ENCODE measurements at regions not wholly inside any gene's neighbourhood (a gene's known extent, or its start where the extent isn't known, plus 50 kb on each side); places are given as distances from the start of the nearest gene placed in this dataset.

GRCh38 chr14:65860956-65861611 is 448.6 kb downstream of the FUT8 start:
- no peaks in the 10 kb centered on the region for H3K27me3 ChIP-seq (ENCODE audit: control insufficient read depth, insufficient read depth, low read length, poor library complexity, severe bottlenecking)
- Mint-ChIP-seq H3K4me1 (peaks cover 21% of the 10 kb centered on the region), H3K4me3 (no peak overlapping the region), H3K9me3 (peaks cover 23% of the 10 kb centered on the region), H3K27ac (no peak overlapping the region), H3K36me3 (ENCODE audit: low read depth) (peaks cover 3% of the 10 kb centered on the region), H3K27me3 (ENCODE audit: insufficient read depth) (peaks cover 11% of the 10 kb centered on the region)
- WGBS, 2 experiments (ENCODE audit: insufficient coverage in 1 of 2, insufficient read length in 1 of 2), result 89 to 92% methylated on average over 4 to 5 of the region's 5 CpGs
- H3K27ac ChIP-seq (ENCODE audit: low read depth, low read length), result no peak overlapping the region
- H3K4me3 ChIP-seq (ENCODE audit: low read length), result no peak overlapping the region
- TF ChIP-seq CTCF (conservative IDR thresholded peaks at IDR 0.05), result no peak
- H3K4me1 ChIP-seq (ENCODE audit: control insufficient read depth, insufficient read depth, low read length), result no peaks in the 10 kb centered on the region
- H3K9me3 ChIP-seq (ENCODE audit: control insufficient read depth, low read length), result peaks cover 6% of the 10 kb centered on the region
- no peak overlapping the region for H3K9ac ChIP-seq (ENCODE audit: extremely low read depth, low read length, poor library complexity, severe bottlenecking)
- no peaks in the 10 kb centered on the region for H3K36me3 ChIP-seq (ENCODE audit: control insufficient read depth, insufficient read depth, low read length)
- no peak for DNase-seq

GRCh38 chr14:65864549-65864948 is 452.0 kb downstream of the FUT8 start:
- H3K27ac ChIP-seq (ENCODE audit: low read depth, low read length), result no peak overlapping the region
- no peak for TF ChIP-seq CTCF (conservative IDR thresholded peaks at IDR 0.05)
- H3K9me3 ChIP-seq (ENCODE audit: control insufficient read depth, low read length), result peaks cover 6% of the 10 kb centered on the region
- WGBS, 2 experiments (ENCODE audit: insufficient coverage in 1 of 2, insufficient read length in 1 of 2), result 83 to 93% methylated on average over 4 of the region's 4 CpGs
- no peak overlapping the region for H3K4me3 ChIP-seq (ENCODE audit: low read length)
- peaks cover 12% of the 10 kb centered on the region for H3K9me3 Mint-ChIP-seq
- peaks cover 21% of the 10 kb centered on the region for H3K4me1 Mint-ChIP-seq
- no peaks in the 10 kb centered on the region for H3K36me3 ChIP-seq (ENCODE audit: control insufficient read depth, insufficient read depth, low read length)
- no peaks in the 10 kb centered on the region for H3K4me1 ChIP-seq (ENCODE audit: control insufficient read depth, insufficient read depth, low read length)
- H3K27me3 Mint-ChIP-seq (ENCODE audit: insufficient read depth), result peaks cover 6% of the 10 kb centered on the region
- DNase-seq, result no peak
- H3K4me3 Mint-ChIP-seq, result no peak overlapping the region
- H3K9ac ChIP-seq (ENCODE audit: extremely low read depth, low read length, poor library complexity, severe bottlenecking), result no peak overlapping the region
- H3K27me3 ChIP-seq (ENCODE audit: control insufficient read depth, insufficient read depth, low read length, poor library complexity, severe bottlenecking), result no peaks in the 10 kb centered on the region
- no peaks in the 10 kb centered on the region for H3K36me3 Mint-ChIP-seq (ENCODE audit: low read depth)
- no peak overlapping the region for H3K27ac Mint-ChIP-seq

GRCh38 chr14:65864984-65865383 is 452.5 kb downstream of the FUT8 start:
- TF ChIP-seq CTCF (conservative IDR thresholded peaks at IDR 0.05), result no peak
- Mint-ChIP-seq H3K36me3 (ENCODE audit: low read depth) (no peaks in the 10 kb centered on the region), H3K9me3 (peaks cover 11% of the 10 kb centered on the region), H3K4me3 (no peak overlapping the region), H3K27me3 (ENCODE audit: insufficient read depth) (peaks cover 6% of the 10 kb centered on the region), H3K4me1 (peaks cover 21% of the 10 kb centered on the region), H3K27ac (no peak overlapping the region)
- DNase-seq, result no peak
- H3K27me3 ChIP-seq (ENCODE audit: control insufficient read depth, insufficient read depth, low read length, poor library complexity, severe bottlenecking), result no peaks in the 10 kb centered on the region
- no peak overlapping the region for H3K27ac ChIP-seq (ENCODE audit: low read depth, low read length)
- no peaks in the 10 kb centered on the region for H3K4me1 ChIP-seq (ENCODE audit: control insufficient read depth, insufficient read depth, low read length)
- WGBS, 2 experiments (ENCODE audit: insufficient coverage in 1 of 2, insufficient read length in 1 of 2), result 90 to 94% methylated on average over 3 of the region's 3 CpGs
- H3K9ac ChIP-seq (ENCODE audit: extremely low read depth, low read length, poor library complexity, severe bottlenecking), result no peak overlapping the region
- H3K4me3 ChIP-seq (ENCODE audit: low read length), result no peak overlapping the region
- H3K9me3 ChIP-seq (ENCODE audit: control insufficient read depth, low read length), result peaks cover 6% of the 10 kb centered on the region
- H3K36me3 ChIP-seq (ENCODE audit: control insufficient read depth, insufficient read depth, low read length), result no peaks in the 10 kb centered on the region

Measured in endodermal cell (in vitro differentiated cells).